Urinary bladder (tissue), 3 donors: ENCODE measurements at regions not wholly inside any gene's neighbourhood (a gene's known extent, or its start where the extent isn't known, plus 50 kb on each side); places are given as distances from the start of the nearest gene placed in this dataset.

Source experiments
- DNase-seq: peaks from one replicate; pipeline ENCODE4 v3.0.0-alpha.2; 2015; ENCODE audit errors: extremely low spot score
- H3K27ac ChIP-seq: one replicate; pipeline ENCODE4 v1.5.1; 2013; ENCODE audit warnings: low read depth, mild to moderate bottlenecking, moderate library complexity
- H3K36me3 ChIP-seq: one replicate; pipeline ENCODE4 v1.6.1; 2013; ENCODE audit warnings: mild to moderate bottlenecking, moderate library complexity; ENCODE audit not compliant: insufficient read depth
- H3K4me1 ChIP-seq: one replicate; pipeline ENCODE4 v1.6.1; 2013; ENCODE audit warnings: mild to moderate bottlenecking, moderate library complexity; ENCODE audit not compliant: insufficient read depth
- H3K4me3 ChIP-seq: one replicate; pipeline ENCODE4 v1.5.1; 2013; ENCODE audit warnings: low read depth, low read length
- WGBS: extraction: QIAGEN DNeasy Blood & Tissue Kit; methylation state at CpG from one replicate; pipeline ENCODE4 v1.1.7; 2013; 5-methylcytosine and 5-hydroxymethylcytosine counted together
- donor health status: healthy with polysubstance abuse.
- donor health status: healthy.

DNA sequence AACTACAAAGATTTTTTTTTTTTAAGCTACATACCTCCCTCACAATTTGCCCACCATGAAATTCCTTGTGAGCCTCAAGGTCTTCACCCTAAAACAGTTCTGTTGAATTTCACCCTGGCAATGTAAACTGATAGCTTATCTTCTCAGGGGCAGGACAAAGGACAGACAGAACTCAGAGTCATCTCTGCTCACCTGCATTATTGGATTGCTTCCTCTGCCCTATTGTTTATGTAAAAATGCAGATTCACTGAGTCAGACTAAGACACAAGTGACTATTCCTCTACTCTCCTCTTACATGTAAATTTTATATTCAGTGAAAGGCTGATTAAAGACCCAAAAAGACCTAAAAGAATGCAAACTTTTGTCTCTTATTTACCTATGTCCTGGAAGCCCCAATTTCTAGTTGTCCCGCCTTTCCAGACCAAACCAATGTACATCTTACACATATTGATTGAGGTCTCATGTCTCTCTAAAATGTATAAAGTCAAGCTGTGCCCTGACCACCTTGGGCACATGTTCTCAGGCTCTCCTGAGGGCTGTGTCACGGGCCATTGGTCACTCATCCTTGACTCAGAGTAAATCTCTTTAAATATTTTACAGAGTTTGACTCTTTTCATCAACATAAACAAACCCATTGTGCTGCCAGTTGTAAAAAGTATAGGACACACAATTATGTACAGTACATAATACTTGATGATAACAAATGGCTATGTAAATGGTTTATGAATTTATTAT is 440.2 kb downstream of the HTR7 start:
- no peak overlapping the region for H3K27ac ChIP-seq
- no peak for DNase-seq
- H3K36me3 ChIP-seq: no peaks in the 10 kb centered on the region
- H3K4me3 ChIP-seq: no peak overlapping the region
- WGBS: 93% methylated on average over 2 of the region's 2 CpGs
- no peaks in the 10 kb centered on the region for H3K4me1 ChIP-seq

DNA sequence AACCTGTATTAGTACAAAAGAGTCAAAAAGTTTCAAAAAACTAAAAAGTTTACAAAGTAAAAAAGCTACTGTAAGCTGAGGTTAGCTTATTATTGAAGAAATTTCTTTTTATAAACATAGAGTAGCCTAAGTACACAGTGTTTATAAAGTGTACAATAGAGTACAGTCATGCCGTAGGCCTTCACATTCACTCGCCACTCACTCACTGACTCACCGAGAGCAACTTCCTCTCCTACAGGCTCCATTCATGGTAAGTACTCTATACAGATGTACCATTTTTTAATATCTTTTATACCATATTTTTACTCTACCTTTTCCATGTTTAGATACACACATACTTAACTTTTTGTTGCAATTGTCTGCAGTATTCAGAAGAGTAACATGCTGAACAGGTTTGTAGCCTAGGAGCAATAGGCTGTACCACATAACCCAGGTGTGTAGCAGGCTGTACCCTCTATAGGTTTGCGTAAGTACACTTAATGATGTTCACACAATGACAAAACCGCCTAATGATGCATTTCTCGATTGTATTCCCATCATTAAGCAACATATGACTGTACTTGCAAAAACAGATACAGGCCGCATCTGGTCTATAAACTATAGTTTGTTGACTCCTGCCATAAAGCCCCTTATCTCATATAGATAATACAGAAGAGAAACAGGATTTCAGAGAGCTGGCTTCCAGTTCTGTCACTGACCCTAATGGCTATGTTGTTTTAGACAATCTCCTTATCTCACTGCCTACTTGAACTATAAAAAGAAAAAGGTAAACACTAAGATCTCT is 438.8 kb downstream of the HTR7 start:
- WGBS: 42% methylated on average over 7 of the region's 7 CpGs
- no peak for DNase-seq
- Histone ChIP-seq H3K27ac (no peak overlapping the region), H3K4me3 (no peak overlapping the region), H3K36me3 (no peaks in the 10 kb centered on the region), H3K4me1 (no peaks in the 10 kb centered on the region)

DNA sequence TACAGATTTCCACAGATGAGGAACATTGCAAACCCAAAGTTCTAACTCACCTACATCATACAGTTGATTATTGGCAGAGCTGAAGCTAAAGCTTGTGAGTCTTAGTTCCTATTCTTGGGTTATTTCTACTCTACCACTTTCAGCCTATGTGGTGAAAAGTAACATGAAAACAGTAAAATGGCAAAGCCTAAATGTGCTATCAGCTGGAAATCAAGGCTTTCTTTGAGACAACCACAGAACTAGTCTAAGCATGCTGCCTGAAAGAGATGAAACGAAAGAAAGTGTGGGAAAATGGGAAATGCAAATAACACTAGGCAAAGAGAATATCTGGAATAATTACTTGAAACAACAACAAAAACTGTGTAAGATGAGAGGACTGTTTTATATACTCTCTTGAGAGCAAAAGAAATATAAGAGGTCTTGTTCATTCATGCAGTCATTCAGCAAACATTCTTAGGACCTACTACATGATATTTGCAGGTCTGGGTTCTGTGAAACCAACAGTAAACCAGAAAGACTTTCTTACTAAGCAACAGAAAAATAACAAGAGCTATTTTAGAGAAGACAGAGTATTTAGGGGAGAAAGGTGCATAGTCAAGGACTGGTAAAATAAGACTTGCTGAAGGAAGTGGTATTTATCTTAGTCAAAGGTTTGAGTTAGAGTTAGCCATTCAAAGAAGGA is 437.1 kb downstream of the HTR7 start:
- no peaks in the 10 kb centered on the region for H3K36me3 ChIP-seq
- 86% methylated on average over 1 of the region's 1 CpG for WGBS
- no peak overlapping the region for H3K27ac ChIP-seq
- no peak for DNase-seq
- H3K4me1 ChIP-seq: no peaks in the 10 kb centered on the region
- H3K4me3 ChIP-seq: no peak overlapping the region

DNA sequence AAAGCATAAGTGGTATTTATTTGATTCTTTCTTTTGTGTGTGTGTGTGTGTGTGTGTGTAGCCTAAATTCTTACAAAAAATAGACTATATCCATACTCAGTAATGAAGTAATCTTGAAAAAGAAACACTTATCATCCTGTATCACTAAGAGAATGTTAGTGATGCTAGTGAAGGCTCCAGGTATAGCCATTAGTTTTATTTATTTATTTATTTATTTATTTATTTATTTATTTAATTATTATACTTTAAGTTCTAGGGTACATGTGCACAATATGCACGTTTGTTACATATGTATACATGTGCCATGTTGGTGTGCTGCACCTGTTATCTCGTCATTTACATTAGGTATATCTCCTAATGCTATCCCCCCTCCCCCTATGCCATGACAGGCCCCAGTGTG is 436.0 kb downstream of the HTR7 start:
- whole genome bisulfite sequencing: 95% methylated on average over 2 of the region's 2 CpGs
- Histone ChIP-seq H3K4me1 (no peaks in the 10 kb centered on the region), H3K36me3 (no peaks in the 10 kb centered on the region), H3K4me3 (no peak overlapping the region), H3K27ac (no peak overlapping the region)
- DNase-seq: no peak

DNA sequence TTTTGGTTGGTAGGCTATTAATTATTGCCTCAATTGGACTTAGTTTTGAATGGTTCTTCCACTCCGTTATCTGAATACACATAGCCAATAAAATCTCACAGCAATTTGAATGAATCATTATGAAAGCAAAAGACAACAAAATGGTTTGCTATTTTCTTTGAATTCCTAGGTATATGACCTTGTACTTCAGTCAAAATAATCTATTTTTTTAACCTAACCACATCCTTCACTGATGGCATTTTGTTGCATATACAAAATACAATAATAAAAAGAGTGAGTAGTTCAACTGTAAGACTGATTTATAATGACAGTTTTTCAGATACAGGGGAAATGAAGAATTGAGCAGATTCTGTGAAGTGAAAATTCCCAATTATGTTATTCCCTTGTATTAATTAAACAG is 433.1 kb downstream of the HTR7 start:
- WGBS: 91% methylated on average over 1 of the region's 1 CpG
- Histone ChIP-seq H3K4me3 (no peak overlapping the region), H3K36me3 (no peaks in the 10 kb centered on the region), H3K4me1 (no peaks in the 10 kb centered on the region), H3K27ac (no peak overlapping the region)
- DNase-seq: no peak

DNA sequence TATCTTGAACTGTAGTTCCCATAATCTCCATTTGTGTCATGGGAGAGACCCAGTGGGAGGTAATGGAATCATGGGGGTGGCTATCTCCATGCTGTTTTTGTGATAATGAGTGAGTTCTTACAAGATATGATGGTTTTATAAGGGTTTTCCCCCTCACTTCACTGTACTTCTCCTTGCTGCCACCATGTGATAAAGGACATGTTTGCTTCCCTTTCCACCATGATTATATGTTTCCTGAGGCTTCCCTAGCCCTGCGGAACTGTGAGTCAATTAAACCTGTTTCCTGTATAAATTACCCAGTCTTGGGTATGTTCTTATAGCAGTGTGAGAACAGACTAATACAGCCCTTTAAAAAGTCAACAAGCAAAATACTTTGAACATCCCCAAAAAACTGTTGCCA is 427.7 kb downstream of the HTR7 start:
- Histone ChIP-seq H3K4me1 (no peaks in the 10 kb centered on the region), H3K27ac (no peak overlapping the region), H3K36me3 (no peaks in the 10 kb centered on the region), H3K4me3 (no peak overlapping the region)
- 81% methylated on average over 1 of the region's 1 CpG for WGBS
- no peak for DNase-seq

DNA sequence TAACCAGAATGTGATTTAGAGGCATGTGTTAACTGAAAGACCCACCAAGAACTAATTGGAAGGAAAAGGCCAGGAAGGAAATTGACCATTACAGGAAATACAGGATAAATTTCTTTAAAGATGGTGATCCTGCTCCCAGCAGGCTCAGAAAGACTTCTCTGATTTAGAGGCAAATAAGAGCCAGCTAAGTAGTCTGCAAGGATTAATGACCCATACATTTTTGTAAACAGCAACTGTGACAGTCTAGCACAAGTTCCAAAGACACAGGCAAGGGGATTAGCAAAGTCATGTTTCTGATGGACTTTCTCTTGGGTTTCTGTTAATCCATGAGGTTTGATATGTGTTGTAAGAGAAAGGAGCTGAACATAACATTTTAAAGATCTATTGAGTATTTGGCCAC is 425.0 kb downstream of the HTR7 start:
- Histone ChIP-seq H3K36me3 (no peaks in the 10 kb centered on the region), H3K27ac (no peak overlapping the region), H3K4me1 (no peaks in the 10 kb centered on the region), H3K4me3 (no peak overlapping the region)
- no peak for DNase-seq

DNA sequence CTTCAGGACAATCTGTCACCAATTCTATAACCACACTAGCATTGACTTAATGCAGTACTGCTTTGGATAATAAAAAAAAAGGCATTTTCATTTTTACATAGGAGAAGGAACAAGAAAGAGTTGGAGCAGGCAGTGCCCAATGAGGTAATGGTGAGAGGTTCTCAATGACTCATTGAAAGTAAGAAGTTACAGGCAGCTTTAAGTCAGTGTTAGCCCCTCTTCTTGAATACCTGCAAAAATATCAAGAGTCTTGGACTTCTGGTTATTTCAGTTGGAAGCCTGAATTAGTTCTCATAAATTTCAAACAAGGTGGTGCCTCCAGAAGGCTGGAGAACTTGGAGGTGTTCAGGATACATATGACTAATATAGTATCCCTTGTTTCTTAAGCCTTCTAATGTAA is 422.5 kb downstream of the HTR7 start:
- no peaks in the 10 kb centered on the region for H3K4me1 ChIP-seq
- no peak overlapping the region for H3K4me3 ChIP-seq
- no peaks in the 10 kb centered on the region for H3K36me3 ChIP-seq
- no peak overlapping the region for H3K27ac ChIP-seq
- DNase-seq: no peak

DNA sequence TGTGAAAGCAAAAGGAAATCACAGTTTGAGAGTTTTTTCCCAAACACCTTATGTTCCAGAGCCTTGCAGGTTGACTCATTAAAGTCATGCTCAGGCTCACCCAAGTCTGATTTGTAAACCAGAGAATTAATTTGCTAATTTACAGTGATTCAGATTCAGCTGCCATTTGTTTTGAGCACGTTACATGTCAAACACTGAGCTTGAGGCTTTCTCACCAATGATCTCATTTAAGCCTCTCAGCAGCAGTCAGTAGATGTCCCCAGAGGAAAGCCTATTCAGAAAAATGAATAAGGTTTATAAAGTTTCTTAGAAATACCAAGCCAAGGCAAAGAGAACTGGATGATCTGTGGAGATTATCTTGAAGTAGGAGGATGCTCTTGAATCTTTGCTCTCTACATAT is 420.4 kb downstream of the HTR7 start:
- DNase-seq: no peak
- Histone ChIP-seq H3K36me3 (no peaks in the 10 kb centered on the region), H3K4me1 (no peaks in the 10 kb centered on the region), H3K4me3 (no peak overlapping the region), H3K27ac (no peak overlapping the region)
- 79% methylated on average over 1 of the region's 1 CpG for WGBS

DNA sequence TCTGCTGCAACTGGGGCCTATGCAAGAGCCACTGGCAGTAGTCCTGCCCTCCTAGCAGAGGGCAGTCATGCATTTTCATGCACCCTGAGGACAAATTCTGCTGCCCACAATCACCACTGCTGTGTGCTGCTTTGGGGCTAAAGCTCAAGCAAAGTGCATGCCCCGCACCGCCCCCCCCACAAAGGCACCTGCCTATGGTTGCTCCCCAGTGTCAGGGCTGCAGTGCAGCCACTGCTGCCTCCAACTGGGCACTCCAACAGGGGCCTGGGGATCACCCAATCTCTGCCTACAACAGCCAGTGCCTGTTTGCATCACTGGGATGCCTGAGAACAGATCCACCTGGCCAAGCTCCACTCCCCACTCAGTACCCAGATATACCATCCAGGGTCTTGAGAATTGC is 417.0 kb downstream of the HTR7 start:
- DNase-seq: no peak
- 99% methylated on average over 2 of the region's 2 CpGs for WGBS
- no peaks in the 10 kb centered on the region for H3K4me1 ChIP-seq
- H3K4me3 ChIP-seq: no peak overlapping the region
- H3K36me3 ChIP-seq: no peaks in the 10 kb centered on the region
- H3K27ac ChIP-seq: no peak overlapping the region

DNA sequence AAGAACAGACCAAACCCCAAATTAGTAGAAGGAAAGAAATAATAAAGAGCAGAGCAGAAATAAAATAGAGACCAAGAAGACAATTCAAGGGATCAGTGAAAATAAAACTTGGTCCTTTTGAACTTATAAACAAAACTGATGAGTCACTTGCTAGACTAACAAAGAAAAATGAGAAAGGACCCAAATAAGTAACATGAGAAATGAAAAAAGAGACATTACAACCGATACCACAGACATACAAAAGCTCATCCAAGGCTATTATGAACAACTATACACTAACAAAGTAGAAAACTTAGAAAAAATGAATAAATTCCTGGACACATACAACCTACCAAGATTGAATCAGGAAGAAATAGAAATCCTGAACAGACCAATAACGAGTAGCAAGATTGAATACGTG is 414.5 kb downstream of the HTR7 start:
- 91% methylated on average over 3 of the region's 3 CpGs for WGBS
- no peaks in the 10 kb centered on the region for H3K4me1 ChIP-seq

DNA sequence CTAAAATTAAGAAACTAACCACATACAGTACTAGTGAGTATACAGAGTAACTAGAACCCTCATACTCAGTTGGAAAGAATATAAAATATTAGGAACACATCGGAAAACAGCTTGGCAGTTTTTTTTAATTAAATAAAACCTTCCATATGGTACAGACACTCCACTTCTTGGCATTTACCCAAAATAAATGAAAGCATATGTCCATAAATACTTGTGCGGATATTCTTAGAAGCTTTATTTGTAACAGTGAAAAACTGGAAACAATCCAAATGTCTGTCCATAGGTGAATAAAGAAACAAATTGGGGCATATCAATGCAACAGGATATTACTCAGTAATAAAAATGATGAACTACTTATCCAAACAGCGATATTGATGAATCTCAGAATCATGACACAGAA is 410.0 kb downstream of the HTR7 start:
- Histone ChIP-seq H3K4me1 (no peaks in the 10 kb centered on the region), H3K36me3 (no peaks in the 10 kb centered on the region), H3K4me3 (no peak overlapping the region), H3K27ac (no peak overlapping the region)
- DNase-seq: no peak
- 44% methylated on average over 3 of the region's 3 CpGs for WGBS

More for the DNA sequence above, 414.5 kb downstream of the HTR7 start:
- DNase-seq: no peak
- Histone ChIP-seq H3K36me3 (no peaks in the 10 kb centered on the region), H3K27ac (no peak overlapping the region), H3K4me3 (no peak overlapping the region)

DNA sequence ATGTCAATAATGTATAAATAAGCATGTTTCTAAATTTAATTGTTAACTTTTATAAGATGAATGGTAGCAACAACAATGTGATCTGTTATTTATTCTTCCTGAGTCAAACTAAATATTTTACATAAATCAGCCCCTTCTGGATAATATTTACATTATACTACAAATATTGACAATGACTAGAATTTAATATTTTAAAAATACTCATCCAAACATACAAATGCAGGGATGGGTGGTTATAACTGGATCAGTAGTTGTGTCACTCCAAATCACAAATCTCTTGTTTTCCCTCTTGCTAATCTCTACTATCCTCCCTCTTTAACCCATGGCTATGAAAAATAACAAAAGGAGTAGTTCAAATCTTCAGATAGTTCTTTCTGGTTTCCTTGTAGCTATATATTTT is 407.0 kb downstream of the HTR7 start:
- no peak overlapping the region for H3K27ac ChIP-seq
- H3K36me3 ChIP-seq: no peaks in the 10 kb centered on the region
- no peaks in the 10 kb centered on the region for H3K4me1 ChIP-seq
- DNase-seq: no peak
- no peak overlapping the region for H3K4me3 ChIP-seq

DNA sequence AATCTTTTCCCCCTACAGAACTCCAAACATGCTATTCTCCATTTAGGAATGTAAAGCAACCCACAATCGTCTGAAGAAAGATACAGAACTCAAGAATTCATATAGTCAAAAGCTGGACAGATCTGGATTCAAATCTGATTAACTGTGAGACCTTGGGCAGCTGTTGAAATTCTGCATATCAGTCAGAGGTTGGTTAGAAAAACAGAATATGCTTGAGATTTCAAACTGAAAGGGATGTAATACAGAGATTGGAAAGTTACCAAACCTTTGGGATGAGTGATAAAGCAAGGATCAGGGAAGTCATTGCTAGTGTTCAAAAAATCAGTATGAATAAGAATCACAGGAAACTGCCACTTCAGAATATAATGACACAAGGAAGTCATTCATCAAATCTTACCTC is 406.6 kb downstream of the HTR7 start:
- Histone ChIP-seq H3K27ac (no peak overlapping the region), H3K4me1 (no peaks in the 10 kb centered on the region), H3K36me3 (no peaks in the 10 kb centered on the region), H3K4me3 (no peak overlapping the region)
- DNase-seq: no peak
- WGBS: 6% methylated on average over 1 of the region's 1 CpG
